HG03469 (cell line): ENCODE measurements at regions not wholly inside any gene's neighbourhood (a gene's known extent, or its start where the extent isn't known, plus 50 kb on each side); places are given as distances from the start of the nearest gene placed in this dataset.

Experiments used
- ATAC-seq: cut with Tn5 transposase; IDR thresholded peaks from one replicate; pipeline ENCODE4 v1.9.1; 2021; ENCODE audit warnings: mild to moderate bottlenecking, moderate library complexity, moderate number of reproducible peaks; ENCODE audit not compliant: unreplicated experiment

GRCh38 chr18:10032331-10033015 lies 118.7 kb downstream of the VAPA start:
- no peak for ATAC-seq

- ATAC-seq: no peak
These were observed 119.2 kb downstream of the VAPA start for GRCh38 chr18:10033016-10033399.

GRCh38 chr18:10035281-10035991 lies 121.6 kb downstream of the VAPA start:
- no peak for ATAC-seq

- ATAC-seq: no peak
These were observed 122.7 kb downstream of the VAPA start for GRCh38 chr18:10036479-10036878.

- ATAC-seq: no peak
These were observed 123.4 kb downstream of the VAPA start for GRCh38 chr18:10037181-10037580.

- no peak for ATAC-seq
These were observed 124.5 kb downstream of the VAPA start for GRCh38 chr18:10038268-10038667.

- ATAC-seq: no peak
These were observed 126.6 kb downstream of the VAPA start for GRCh38 chr18:10040287-10041011.

GRCh38 chr18:10041180-10041579 lies 127.4 kb downstream of the VAPA start:
- ATAC-seq: no peak

GRCh38 chr18:10042492-10042891 lies 128.7 kb downstream of the VAPA start:
- ATAC-seq: no peak

GRCh38 chr18:10044054-10044453 lies 130.2 kb downstream of the VAPA start:
- no peak for ATAC-seq

- no peak for ATAC-seq
These were observed 131.6 kb downstream of the VAPA start for GRCh38 chr18:10045296-10045891.

GRCh38 chr18:10046178-10046807 lies 132.5 kb downstream of the VAPA start:
- ATAC-seq: no peak

GRCh38 chr18:10047237-10047636 lies 133.4 kb downstream of the VAPA start:
- no peak for ATAC-seq

GRCh38 chr18:10049747-10050146 lies 135.9 kb downstream of the VAPA start:
- ATAC-seq: no peak

GRCh38 chr18:10050956-10051355 lies 137.1 kb downstream of the VAPA start:
- no peak for ATAC-seq

- ATAC-seq: no peak
These were observed 138.2 kb downstream of the VAPA start for GRCh38 chr18:10051877-10052631.

- no peak for ATAC-seq
These were observed 139.1 kb downstream of the VAPA start for GRCh38 chr18:10052871-10053270.

GRCh38 chr18:10053861-10054260 lies 140.0 kb downstream of the VAPA start:
- no peak for ATAC-seq

- ATAC-seq: no peak
These were observed 140.6 kb downstream of the VAPA start for GRCh38 chr18:10054366-10054765.

- no peak for ATAC-seq
These were observed 141.4 kb downstream of the VAPA start for GRCh38 chr18:10055125-10055750.
